Tibial artery (tissue), 4 donors: ENCODE measurements at regions not wholly inside any gene's neighbourhood (a gene's known extent, or its start where the extent isn't known, plus 50 kb on each side); places are given as distances from the start of the nearest gene placed in this dataset.
"Not testable (repeated sequence)": the region's sequence is repeated elsewhere in the genome, so short reads cannot be mapped to it uniquely, and the experiment has no call there.

Source experiments
- DNase-seq, 2 donors: peaks; one replicate each; pipeline ENCODE4 v3.0.0-alpha.2; 2019
- H3K27ac ChIP-seq, 2 donors: fragments of 200-600 bp; sonication (generic) in 1 of 2; 1 replicate in 1 of 2; 2 replicates in 1 of 2; pipeline ENCODE4 v1.5.1; 2018 to 2019; ENCODE audit warnings: mild to moderate bottlenecking in 1 of 2
- H3K27me3 ChIP-seq, 2 donors: fragments of 200-600 bp; sonication (generic) in 1 of 2; one replicate each; pipeline versions ENCODE4 v1.5.1 to v1.6.0; 2016 to 2019
- H3K36me3 ChIP-seq, 3 donors: fragments of 200-600 bp; sonication (generic) in 2 of 3; one replicate each; pipeline ENCODE4 v1.5.1; 2016 to 2019; ENCODE audit warnings: mild to moderate bottlenecking in 2 of 3
- H3K4me1 ChIP-seq, 4 donors: fragments of 200-600 bp; sonication (generic) in 2 of 4; 1 replicate in 3 of 4; 2 replicates in 1 of 4; pipeline ENCODE4 v1.5.1; 2016 to 2019
- H3K4me3 ChIP-seq, 2 donors: fragments of 200-600 bp; sonication (generic) in 1 of 2; 1 replicate in 1 of 2; 2 replicates in 1 of 2; pipeline ENCODE4 v1.5.1; 2018 to 2019; ENCODE audit warnings: mild to moderate bottlenecking in 2 of 2
- H3K9me3 ChIP-seq, 3 donors: fragments of 200-600 bp; sonication (generic) in 1 of 3; one replicate each; pipeline ENCODE4 v1.5.1; 2016 to 2019
- intact Hi-C: fragments of 100-400 bp; cut with DNase I; formaldehyde crosslinking; loops from one replicate; pipeline ENCODE4 v1.15.0; 2023; ENCODE audit warnings: low total_unique reads
- TF ChIP-seq, protein P1 (sequence below), 2 experiments: fragments of 200-600 bp in 1 of 2; fragments of 450-650 bp in 1 of 2; IDR thresholded peaks; one replicate each; pipeline ENCODE4 v1.5.1; 2017 to 2019; ENCODE audit warnings: antibody characterized with exemption in 2 of 2, mild to moderate bottlenecking in 1 of 2, moderate library complexity in 1 of 2

DNA sequence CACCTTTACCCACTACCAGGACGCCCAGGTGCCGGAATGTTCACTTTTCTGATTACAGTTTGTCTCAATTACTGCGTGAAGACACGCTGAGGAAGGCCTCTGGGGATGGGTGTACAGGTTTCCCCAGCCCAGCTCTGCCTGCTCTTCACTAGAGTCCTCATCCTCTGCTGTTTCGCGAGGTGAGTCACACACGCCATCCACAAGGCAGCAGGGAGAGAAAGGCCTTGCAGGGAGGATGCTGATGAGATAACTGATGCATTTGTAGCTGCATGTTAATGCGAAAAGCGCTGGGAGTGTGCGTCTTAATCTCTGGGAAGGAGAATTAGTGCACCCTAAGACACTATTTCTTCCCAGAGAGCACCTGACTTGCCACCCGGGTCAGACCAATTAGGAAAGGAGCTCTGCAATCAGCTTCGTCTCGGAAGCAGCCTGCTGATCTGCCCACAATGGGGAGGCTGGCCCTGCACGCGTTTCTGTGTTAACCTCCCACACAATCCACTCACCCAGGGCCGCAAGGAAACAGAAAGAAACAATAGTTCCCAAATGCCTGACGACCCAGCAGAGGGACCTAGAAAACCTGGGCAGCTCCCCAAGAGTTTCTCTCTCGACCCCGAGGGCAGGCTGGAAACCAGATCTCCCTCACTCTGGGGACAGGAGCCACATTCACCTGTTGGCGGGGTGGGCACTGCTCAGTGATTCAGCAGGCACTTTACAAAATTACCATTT lies 578.7 kb downstream of the GLRX3 start:
- no peak overlapping the region for H3K27ac ChIP-seq
- H3K36me3 ChIP-seq: no peaks in the 10 kb centered on the region
- peaks cover 0 to 17% of the 10 kb centered on the region in 2 donors for H3K27me3 ChIP-seq
- no peaks in the 10 kb centered on the region for H3K9me3 ChIP-seq
- TF ChIP-seq, protein P1, sequence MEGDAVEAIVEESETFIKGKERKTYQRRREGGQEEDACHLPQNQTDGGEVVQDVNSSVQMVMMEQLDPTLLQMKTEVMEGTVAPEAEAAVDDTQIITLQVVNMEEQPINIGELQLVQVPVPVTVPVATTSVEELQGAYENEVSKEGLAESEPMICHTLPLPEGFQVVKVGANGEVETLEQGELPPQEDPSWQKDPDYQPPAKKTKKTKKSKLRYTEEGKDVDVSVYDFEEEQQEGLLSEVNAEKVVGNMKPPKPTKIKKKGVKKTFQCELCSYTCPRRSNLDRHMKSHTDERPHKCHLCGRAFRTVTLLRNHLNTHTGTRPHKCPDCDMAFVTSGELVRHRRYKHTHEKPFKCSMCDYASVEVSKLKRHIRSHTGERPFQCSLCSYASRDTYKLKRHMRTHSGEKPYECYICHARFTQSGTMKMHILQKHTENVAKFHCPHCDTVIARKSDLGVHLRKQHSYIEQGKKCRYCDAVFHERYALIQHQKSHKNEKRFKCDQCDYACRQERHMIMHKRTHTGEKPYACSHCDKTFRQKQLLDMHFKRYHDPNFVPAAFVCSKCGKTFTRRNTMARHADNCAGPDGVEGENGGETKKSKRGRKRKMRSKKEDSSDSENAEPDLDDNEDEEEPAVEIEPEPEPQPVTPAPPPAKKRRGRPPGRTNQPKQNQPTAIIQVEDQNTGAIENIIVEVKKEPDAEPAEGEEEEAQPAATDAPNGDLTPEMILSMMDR (IDR thresholded peaks at IDR 0.05): no peak
- intact Hi-C loops: no loop called here
- no peak overlapping the region for H3K4me3 ChIP-seq
- H3K4me1 ChIP-seq: no peaks in the 10 kb centered on the region
- peak in 1 of 2 donors; percentile 51 for DNase-seq

DNA sequence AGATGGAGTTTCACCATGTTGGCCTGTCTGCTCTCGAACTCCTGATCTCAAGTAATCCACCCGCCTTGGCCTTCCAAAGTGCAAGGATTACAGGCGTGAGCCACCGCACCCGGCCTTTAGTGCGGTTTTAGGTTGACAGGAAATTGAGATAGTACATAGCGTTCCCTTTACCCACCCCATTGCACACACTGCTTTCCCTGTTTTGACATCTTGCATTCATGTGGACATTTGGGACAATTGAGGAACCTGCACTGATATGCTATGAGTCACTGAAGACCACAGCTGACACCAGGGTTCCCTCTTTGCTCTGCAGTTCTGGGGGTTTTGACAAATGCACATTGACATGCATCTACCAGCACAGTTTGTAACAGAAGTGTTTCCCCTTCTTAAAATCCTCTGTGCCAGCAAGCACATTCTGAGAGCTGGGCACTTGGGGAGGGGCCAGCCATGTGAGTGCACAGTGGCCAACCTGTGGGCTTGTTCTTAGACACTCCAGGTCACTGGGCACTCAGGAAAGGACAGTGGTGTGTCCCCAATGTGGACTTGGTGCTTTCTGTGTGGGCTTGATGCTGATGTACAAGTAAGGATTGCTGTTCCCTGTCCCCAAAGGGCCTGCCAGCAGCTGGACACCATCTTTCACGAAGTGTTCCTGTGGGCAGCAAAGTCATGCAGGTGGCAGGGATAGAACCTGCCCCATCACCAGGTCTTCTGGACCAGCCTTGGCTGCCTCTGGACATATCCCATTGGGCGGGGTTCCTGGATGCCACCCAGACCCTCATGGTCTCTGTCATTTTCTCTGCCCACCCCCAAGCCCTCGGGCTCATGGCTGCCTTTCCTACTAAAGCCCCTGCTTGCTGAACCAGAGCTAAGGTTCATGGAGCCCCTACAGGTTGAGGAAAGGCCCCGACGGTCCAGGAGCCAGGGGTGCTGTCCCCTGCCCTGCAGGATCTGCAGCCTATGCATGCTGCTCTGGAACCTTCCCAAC lies 579.8 kb downstream of the GLRX3 start:
- Histone ChIP-seq H3K27me3 (peaks cover 0 to 17% of the 10 kb centered on the region in 2 donors), H3K4me1 (no peaks in the 10 kb centered on the region), H3K4me3 (no peak overlapping the region), H3K36me3 (no peaks in the 10 kb centered on the region), H3K9me3 (no peaks in the 10 kb centered on the region), H3K27ac (no peak overlapping the region)
- peak in 1 of 2 donors; percentile 38 for DNase-seq
- intact Hi-C loops: no loop called here
- TF ChIP-seq, protein P1 (IDR thresholded peaks at IDR 0.05): no peak

DNA sequence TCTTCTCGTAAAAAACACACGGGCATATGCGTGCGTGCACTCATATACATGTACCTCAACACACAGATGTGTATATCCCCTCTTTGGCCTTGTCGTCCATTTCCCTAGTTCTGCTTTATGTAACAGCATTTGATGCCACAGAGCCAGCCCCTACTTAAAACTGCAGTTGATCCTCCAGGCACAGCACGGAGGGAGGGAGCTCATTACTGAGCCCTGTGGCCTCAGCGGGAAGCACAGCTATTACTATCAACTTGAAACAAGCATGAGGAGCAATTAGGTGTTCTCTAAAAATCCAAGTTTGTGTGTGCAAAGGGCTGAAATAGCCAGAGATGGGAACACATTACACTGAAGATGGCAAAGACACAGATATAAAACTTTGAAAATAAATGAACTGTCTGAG lies 580.9 kb downstream of the GLRX3 start:
- H3K27me3 ChIP-seq: peaks cover 0 to 17% of the 10 kb centered on the region in 2 donors
- peak in 1 of 2 donors; percentile 31 for DNase-seq
- no peaks in the 10 kb centered on the region for H3K9me3 ChIP-seq
- TF ChIP-seq, protein P1 (IDR thresholded peaks at IDR 0.05): no peak
- H3K36me3 ChIP-seq: no peaks in the 10 kb centered on the region
- H3K4me3 ChIP-seq: no peak overlapping the region
- intact Hi-C loops: no loop called here
- H3K4me1 ChIP-seq: no peaks in the 10 kb centered on the region
- no peak overlapping the region for H3K27ac ChIP-seq

DNA sequence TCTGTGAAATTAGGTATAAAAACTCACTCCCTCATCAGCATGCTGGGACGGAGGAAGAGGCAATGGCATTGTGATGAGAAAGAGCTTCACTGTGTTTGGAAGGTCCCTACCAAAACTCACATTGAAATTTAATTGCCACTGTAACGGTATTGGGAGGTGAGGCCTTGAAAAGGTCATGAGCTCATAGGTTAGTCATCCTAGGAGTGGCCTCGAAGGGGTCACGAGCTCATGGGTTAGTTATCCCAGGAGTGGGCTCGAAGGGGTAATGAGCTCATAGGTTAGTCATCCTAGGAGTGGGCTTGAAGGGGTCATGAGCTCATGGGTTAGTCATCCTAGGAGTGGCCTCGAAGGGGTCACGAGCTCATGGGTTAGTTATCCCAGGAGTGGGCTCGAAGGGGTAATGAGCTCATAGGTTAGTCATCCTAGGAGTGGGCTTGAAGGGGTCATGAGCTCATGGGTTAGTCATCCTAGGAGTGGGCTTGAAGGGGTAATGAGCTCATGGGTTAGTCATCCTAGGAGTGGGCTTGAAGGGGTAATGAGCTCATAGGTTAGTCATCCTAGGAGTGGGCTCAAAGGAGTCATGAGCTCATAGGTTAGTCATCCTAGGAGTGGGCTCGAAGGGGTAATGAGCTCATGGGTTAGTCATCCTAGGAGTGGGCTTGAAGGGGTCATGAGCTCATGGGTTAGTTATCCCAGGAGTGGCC lies 582.7 kb downstream of the GLRX3 start:
- H3K9me3 ChIP-seq, H3K4me1 ChIP-seq, H3K36me3 ChIP-seq, H3K4me3 ChIP-seq, DNase-seq, intact Hi-C loops, H3K27ac ChIP-seq: not testable (repeated sequence)
- H3K27me3 ChIP-seq: peaks cover 0 to 11% of the 10 kb centered on the region in 2 donors

DNA sequence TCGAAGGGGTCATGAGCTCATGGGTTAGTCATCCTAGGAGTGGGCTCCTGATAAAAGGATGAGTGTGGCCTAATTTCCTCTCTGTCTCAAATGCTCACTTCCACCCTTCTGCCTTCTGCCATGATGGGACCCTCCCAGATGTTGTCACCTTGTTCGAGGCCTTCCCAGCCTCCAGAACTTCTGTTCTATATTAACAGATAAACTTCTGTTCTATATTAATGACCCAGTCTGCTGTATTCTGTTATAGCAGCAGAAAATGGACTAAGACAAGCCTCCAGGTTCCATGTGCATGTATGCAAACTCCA lies 583.2 kb downstream of the GLRX3 start:
- Histone ChIP-seq H3K9me3 (no peaks in the 10 kb centered on the region), H3K4me1 (no peaks in the 10 kb centered on the region), H3K4me3 (no peak overlapping the region), H3K27ac (no peak overlapping the region), H3K27me3 (peaks cover 0 to 6% of the 10 kb centered on the region in 2 donors), H3K36me3 (no peaks in the 10 kb centered on the region)
- no peak for DNase-seq
- TF ChIP-seq, protein P1 (IDR thresholded peaks at IDR 0.05): no peak
- intact Hi-C loops: no loop called here
